C4-2B (cell line): ENCODE measurements at regions not wholly inside any gene's neighbourhood (a gene's known extent, or its start where the extent isn't known, plus 50 kb on each side); places are given as distances from the start of the nearest gene placed in this dataset.

Source experiments
- H3K27ac ChIP-seq: fragments of 450-650 bp; 2 replicates; pipeline ENCODE4 v1.5.1; 2017
- ZFX ChIP-seq: fragments of 450-650 bp; IDR thresholded peaks from 2 replicates; pipeline ENCODE4 v1.6.1; 2017
- TF ChIP-seq, protein P1 (sequence below): fragments of 450-650 bp; conservative IDR thresholded peaks from 2 replicates; pipeline ENCODE4 v1.5.1; 2017; ENCODE audit warnings: mild to moderate bottlenecking

DNA sequence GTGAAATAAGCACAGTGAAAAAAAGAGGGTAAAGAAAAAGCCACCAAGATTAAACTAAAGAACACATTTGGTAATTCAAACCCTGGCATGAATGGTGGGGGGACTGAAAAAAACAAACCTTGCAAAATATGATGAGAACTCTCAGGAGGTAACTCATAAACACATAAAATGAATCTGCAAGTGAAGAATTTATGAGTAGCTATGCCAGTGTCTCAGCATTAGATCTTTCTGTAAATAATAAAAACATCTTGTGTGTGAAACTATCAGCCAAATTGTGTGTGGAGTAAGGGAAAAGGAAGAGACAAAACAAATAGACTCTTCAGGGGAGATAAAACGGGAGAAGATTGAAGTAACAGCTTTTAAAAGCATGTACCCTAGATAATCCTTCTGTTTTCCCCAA, 129.6 kb upstream of the SPEF2 start:
- TF ChIP-seq, protein P1, sequence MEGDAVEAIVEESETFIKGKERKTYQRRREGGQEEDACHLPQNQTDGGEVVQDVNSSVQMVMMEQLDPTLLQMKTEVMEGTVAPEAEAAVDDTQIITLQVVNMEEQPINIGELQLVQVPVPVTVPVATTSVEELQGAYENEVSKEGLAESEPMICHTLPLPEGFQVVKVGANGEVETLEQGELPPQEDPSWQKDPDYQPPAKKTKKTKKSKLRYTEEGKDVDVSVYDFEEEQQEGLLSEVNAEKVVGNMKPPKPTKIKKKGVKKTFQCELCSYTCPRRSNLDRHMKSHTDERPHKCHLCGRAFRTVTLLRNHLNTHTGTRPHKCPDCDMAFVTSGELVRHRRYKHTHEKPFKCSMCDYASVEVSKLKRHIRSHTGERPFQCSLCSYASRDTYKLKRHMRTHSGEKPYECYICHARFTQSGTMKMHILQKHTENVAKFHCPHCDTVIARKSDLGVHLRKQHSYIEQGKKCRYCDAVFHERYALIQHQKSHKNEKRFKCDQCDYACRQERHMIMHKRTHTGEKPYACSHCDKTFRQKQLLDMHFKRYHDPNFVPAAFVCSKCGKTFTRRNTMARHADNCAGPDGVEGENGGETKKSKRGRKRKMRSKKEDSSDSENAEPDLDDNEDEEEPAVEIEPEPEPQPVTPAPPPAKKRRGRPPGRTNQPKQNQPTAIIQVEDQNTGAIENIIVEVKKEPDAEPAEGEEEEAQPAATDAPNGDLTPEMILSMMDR, result no peak
- no peak for TF ChIP-seq ZFX
- no peak overlapping the region for H3K27ac ChIP-seq

DNA sequence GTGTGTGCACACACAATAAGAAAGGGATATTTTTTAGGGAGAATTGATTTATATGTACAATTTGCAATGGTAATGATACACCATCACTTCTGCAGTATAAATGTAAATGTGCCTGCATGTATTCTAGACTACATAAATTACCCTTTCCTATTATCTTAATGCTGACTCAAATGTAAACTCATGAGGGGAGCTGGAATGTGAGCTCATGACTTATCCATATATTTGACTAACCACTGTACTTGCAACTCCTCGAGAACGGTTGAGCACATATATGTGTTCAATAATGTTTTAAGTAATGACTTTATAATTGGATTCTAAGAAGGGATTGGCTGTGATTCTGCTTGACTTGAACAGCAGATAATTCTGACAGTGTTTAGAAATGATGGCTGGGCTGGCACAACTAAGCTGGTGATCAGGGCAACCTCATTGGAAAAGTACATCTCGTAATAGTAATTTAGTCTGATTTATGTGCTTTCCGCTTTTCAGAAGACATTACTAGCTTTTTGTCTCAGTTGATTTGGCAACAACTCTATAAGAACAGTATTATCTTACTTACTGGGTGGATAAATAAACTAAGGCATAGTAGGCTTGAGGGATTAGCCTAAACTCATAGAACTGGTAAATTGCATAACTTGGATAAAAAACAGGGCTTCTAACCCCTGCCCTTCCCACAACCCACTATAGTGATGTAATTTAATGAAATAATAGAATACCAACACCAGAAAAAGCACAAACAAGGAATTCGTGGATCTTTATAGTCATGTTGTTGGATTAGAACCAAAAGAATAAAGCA, 130.2 kb upstream of the SPEF2 start:
- H3K27ac ChIP-seq, result no peak overlapping the region

DNA sequence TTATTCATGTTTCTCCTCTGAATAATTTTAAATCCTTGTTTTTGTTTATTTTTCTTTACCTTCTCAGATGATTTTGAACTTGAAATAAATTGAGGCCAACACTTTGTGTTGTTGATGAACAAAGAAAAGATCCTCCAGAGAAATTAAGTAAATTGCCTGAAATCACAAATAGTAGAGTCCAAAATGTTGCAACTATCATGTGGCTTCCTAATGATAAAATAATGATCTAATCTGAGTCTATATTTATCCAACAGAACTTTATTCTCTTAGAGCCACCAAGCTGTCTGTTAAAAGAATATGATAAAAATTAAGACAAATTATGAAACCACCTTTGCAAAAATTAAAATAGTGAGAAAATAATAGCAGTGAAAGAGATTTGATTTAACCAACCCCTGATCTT, 132.2 kb upstream of the SPEF2 start:
- no peak for TF ChIP-seq ZFX
- TF ChIP-seq, protein P1, result no peak
- no peak overlapping the region for H3K27ac ChIP-seq

More for the DNA sequence above, 130.2 kb upstream of the SPEF2 start:
- TF ChIP-seq ZFX, result no peak
- TF ChIP-seq, protein P1, result no peak

DNA sequence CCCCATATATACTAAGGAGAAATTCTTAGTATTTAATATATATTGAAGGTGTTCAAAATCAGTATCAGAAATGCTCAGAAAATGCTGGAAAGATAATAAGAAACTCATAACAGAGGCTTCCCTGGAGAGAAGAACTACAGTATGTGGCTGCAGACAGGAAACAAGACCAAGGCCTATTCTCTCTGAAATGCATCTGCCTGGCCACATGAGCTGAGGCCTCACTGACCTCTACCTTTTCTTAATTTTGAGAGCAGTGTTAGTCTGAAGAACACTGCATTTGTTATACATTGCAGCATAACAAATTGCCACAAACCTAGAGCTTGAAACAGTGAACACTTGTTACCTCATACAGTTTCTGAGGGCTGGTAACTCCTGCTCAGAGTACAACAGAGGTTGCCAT, 133.4 kb upstream of the SPEF2 start:
- no peak for TF ChIP-seq ZFX
- TF ChIP-seq, protein P1, result no peak
- H3K27ac ChIP-seq, result no peak overlapping the region

DNA sequence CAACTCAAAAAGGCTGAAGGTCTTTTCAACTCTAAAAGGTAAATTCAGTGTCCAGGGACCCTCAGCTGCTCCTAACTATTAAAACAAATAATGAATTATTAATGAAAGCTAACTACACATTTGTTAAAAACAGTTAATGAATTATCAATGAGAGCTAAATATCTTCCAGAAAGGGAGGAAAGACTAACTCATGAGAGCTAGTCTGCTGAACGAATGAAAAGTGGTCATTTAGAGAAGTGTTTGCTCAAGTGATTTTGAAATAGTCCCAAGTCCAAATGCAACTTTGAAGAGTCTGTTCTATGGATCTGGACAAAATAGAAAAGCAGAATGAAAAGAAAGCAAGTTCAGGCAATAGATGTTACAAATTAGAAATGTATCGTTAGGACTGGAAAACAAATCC, 133.9 kb upstream of the SPEF2 start:
- H3K27ac ChIP-seq, result no peak overlapping the region
- no peak for TF ChIP-seq ZFX
- TF ChIP-seq, protein P1, result no peak

DNA sequence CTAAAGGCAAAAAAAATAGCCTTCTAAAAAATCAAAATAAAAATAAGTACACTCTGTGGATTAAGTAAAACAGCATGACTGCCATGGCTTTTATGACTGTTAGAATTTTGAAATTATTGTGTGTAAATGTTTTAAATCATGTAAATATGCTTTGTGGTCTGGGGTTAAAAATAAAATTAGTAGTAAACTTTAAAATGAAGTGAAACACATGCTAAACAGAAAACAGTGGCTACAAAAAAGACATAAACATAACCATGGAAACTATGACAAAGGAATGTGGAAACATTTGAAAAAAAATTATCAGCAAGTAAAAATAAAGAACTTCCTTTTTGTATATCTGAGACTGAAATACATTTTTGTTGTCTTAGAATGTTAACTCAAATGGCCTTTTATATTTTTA, 134.5 kb upstream of the SPEF2 start:
- TF ChIP-seq, protein P1, result no peak
- no peak for TF ChIP-seq ZFX
- no peak overlapping the region for H3K27ac ChIP-seq

DNA sequence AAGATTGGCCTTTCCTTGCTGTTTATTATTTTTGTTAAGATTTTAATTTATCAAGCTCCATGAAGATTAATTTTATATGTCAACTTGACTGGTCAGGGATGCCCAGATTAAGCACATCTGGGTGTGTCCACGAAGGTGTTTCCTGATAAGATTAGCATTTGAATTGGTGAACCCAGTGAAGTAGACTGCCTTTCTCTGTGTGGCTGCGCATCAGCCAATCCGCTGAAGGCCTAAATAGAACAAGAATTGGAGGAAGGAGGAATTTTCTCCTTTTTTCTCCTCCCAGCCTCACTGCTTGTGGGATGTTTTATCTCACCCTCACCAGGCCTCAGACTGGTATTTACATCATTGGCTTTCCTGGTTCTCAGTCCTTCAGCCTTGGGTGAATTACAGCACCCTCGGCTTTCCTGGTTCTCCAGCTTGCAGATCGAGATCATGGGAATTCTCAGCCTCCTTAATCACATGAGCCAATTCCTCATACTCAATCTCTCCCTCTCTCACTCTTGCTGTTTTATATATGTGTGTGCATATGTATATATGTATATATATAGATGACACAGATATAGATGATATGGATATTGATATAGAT, 135.4 kb upstream of the SPEF2 start:
- TF ChIP-seq ZFX, result no peak
- TF ChIP-seq, protein P1, result no peak
- H3K27ac ChIP-seq, result no peak overlapping the region
